ENCODE measurements at regions not wholly inside any gene's neighbourhood (a gene's known extent, or its start where the extent isn't known, plus 50 kb on each side); places are given as distances from the start of the nearest gene placed in this dataset.
"Not testable (repeated sequence)": the region's sequence is repeated elsewhere in the genome, so short reads cannot be mapped to it uniquely, and the experiment has no call there.

- peak; percentile 80 for DNase-seq (ENCODE audit: low read depth)
These were observed 318.4 kb upstream of the COL8A1 start for GRCh38 chr3:99319961-99320360.

GRCh38 chr3:99319450-99319849, 318.9 kb upstream of the COL8A1 start:
- DNase-seq (ENCODE audit: low read depth), result no peak

GRCh38 chr3:99317201-99317600, 321.2 kb upstream of the COL8A1 start:
- no peak for DNase-seq (ENCODE audit: low read depth)

GRCh38 chr3:99315896-99316295, 322.5 kb upstream of the COL8A1 start:
- no peak for DNase-seq (ENCODE audit: low read depth)

GRCh38 chr3:99313485-99313884, 324.9 kb upstream of the COL8A1 start:
- peak; percentile 35 for DNase-seq (ENCODE audit: low read depth)

GRCh38 chr3:99298661-99299060, 339.7 kb upstream of the COL8A1 start:
- DNase-seq (ENCODE audit: low read depth), result no peak

GRCh38 chr3:99295836-99296235, 342.6 kb upstream of the COL8A1 start:
- no peak for DNase-seq (ENCODE audit: low read depth)

GRCh38 chr3:99294092-99294491, 344.3 kb upstream of the COL8A1 start:
- not testable (repeated sequence) for DNase-seq (ENCODE audit: low read depth)

GRCh38 chr3:99287876-99288275, 350.5 kb upstream of the COL8A1 start:
- no peak for DNase-seq (ENCODE audit: low read depth)

- DNase-seq (ENCODE audit: low read depth), result peak; percentile 4
These were observed 352.0 kb upstream of the COL8A1 start for GRCh38 chr3:99286266-99286845.

- DNase-seq (ENCODE audit: low read depth), result no peak
These were observed 368.3 kb upstream of the DCBLD2 start for GRCh38 chr3:99269606-99270351.

GRCh38 chr3:99256788-99257187, 355.3 kb upstream of the DCBLD2 start:
- DNase-seq (ENCODE audit: low read depth), result no peak

GRCh38 chr3:99253963-99254355, 352.5 kb upstream of the DCBLD2 start:
- no peak for DNase-seq (ENCODE audit: low read depth)

- DNase-seq (ENCODE audit: low read depth), result peak; percentile 25
These were observed 349.4 kb upstream of the DCBLD2 start for GRCh38 chr3:99250821-99251355.

GRCh38 chr3:99250272-99250671, 348.8 kb upstream of the DCBLD2 start:
- peak; percentile 62 for DNase-seq (ENCODE audit: low read depth)

GRCh38 chr3:99249627-99250026, 348.1 kb upstream of the DCBLD2 start:
- DNase-seq (ENCODE audit: low read depth), result no peak

- peak; percentile 51 for DNase-seq (ENCODE audit: low read depth)
These were observed 347.4 kb upstream of the DCBLD2 start for GRCh38 chr3:99248913-99249312.

- DNase-seq (ENCODE audit: low read depth), result peak; percentile 46
These were observed 346.6 kb upstream of the DCBLD2 start for GRCh38 chr3:99248130-99248529.

GRCh38 chr3:99246010-99246654, 344.6 kb upstream of the DCBLD2 start:
- DNase-seq (ENCODE audit: low read depth), result peak; percentile 63

GRCh38 chr3:99242271-99242670, 340.8 kb upstream of the DCBLD2 start:
- DNase-seq (ENCODE audit: low read depth), result peak; percentile 23

- no peak for DNase-seq (ENCODE audit: low read depth)
These were observed 339.2 kb upstream of the DCBLD2 start for GRCh38 chr3:99240700-99241099.

GRCh38 chr3:99236576-99236975, 335.1 kb upstream of the DCBLD2 start:
- DNase-seq (ENCODE audit: low read depth), result no peak

GRCh38 chr3:99232696-99233095, 331.2 kb upstream of the DCBLD2 start:
- DNase-seq (ENCODE audit: low read depth), result no peak

Data from LHCN-M2 (cell line).